ENCODE measurements at regions not wholly inside any gene's neighbourhood (a gene's known extent, or its start where the extent isn't known, plus 50 kb on each side); places are given as distances from the start of the nearest gene placed in this dataset.

GRCh38 chr10:92756201-92757065, 66.7 kb downstream of the HHEX start (continued):
- TF ChIP-seq ZNF639 (CRISPR knock-in tag; conservative IDR thresholded peaks at IDR 0.05 in 1 of 2, IDR thresholded peaks at IDR 0.05 in 1 of 2), result peak in 1 of 2 experiments; percentile 74; a peak in 2 of 4 replicates
- TF ChIP-seq PYGO2 (tag; IDR thresholded peaks at IDR 0.05), result peak; percentile 93
- no peak; the same call in 1 of the 2 replicates for TF ChIP-seq TOE1 (IDR thresholded peaks at IDR 0.05; ENCODE audit: borderline replicate concordance)
- TF ChIP-seq TOE1 (CRISPR knock-in tag; IDR thresholded peaks at IDR 0.05; ENCODE audit: borderline replicate concordance, low read depth), result no peak
- no peak for TF ChIP-seq HMG20B (CRISPR knock-in tag; IDR thresholded peaks at IDR 0.05)
- no peak for TF ChIP-seq KDM2B (CRISPR knock-in tag; IDR thresholded peaks at IDR 0.05)
- no peak for TF ChIP-seq PRMT5 (CRISPR knock-in tag; IDR thresholded peaks at IDR 0.05)
- no peak for TF ChIP-seq HOMEZ (CRISPR knock-in tag; IDR thresholded peaks at IDR 0.05)
- TF ChIP-seq NEUROD1 (IDR thresholded peaks at IDR 0.05; ENCODE audit: borderline replicate concordance, low read depth, low read length, partially characterized antibody), result peak; percentile 89
- peak; percentile 99 for TF ChIP-seq TEAD4 (IDR thresholded peaks at IDR 0.05; ENCODE audit: low read length)
- no peak for TF ChIP-seq TEAD4 (CRISPR knock-in tag; IDR thresholded peaks at IDR 0.05; ENCODE audit: borderline replicate concordance)
- no peak for TF ChIP-seq ZNF407 (IDR thresholded peaks at IDR 0.05; ENCODE audit: low read depth)
- TF ChIP-seq FOXA3 (CRISPR knock-in tag; conservative IDR thresholded peaks at IDR 0.05 in 1 of 2, IDR thresholded peaks at IDR 0.05 in 1 of 2), result peak; percentile 11 to 82; a peak in 2 of 4 replicates
- TF ChIP-seq SIRT6 (IDR thresholded peaks at IDR 0.05; ENCODE audit: low read depth, low read length), result no peak

All from K562 (cell line).